Activated T-cell treated with anti-CD3 and anti-CD28 coated beads for 24 hours (primary cell): ENCODE measurements at regions not wholly inside any gene's neighbourhood (a gene's known extent, or its start where the extent isn't known, plus 50 kb on each side); places are given as distances from the start of the nearest gene placed in this dataset.
"Not testable (repeated sequence)": the region's sequence is repeated elsewhere in the genome, so short reads cannot be mapped to it uniquely, and the experiment has no call there.

ENCODE experiments used
- DNase-seq: peaks from one replicate; pipeline ENCODE4 v3.0.0-alpha.2; 2020; ENCODE audit warnings: low read depth

- no peak for DNase-seq
Measured at GRCh38 chr2:118611691-118612090, 235.8 kb downstream of the EN1 start.

DNA sequence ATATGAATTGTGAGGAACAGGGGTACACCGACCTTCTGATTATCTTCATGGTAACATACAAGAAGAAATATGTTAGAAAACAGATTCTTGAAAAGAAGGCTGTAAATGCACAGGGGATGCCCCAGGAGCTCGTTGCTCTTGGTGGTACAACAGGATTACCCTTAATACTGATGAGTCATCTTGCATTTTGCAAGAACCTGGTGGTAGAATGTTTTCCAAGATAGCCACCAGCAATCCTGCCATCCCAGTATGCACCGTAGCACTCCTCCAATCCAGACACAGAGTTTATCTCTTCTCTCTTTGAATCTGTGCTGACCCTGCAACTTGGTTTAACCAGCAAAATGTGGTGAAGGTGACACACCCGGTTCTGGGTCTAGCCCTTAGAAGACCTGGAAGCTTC, 238.3 kb downstream of the EN1 start:
- DNase-seq, result no peak

GRCh38 chr2:118607641-118608040, 239.8 kb downstream of the EN1 start:
- no peak for DNase-seq

DNA sequence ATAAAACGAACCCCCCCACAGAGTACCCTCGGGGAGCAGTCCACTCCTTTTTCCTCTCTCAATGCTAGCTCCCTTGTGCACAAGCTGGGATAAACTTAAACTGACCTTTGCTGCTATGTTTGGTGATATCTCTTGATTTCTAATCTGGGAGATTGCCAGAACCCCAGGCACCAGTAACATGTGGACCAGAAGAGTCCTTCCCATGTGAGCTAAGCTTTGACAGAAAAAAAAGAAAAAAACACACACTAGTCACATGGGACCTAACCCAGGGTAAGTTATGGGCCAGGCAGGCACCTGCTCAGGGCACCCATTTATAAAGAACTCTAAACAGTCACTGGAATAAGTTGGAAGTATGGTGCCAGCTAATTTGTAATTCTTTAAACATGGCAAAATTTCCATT, 242.6 kb downstream of the EN1 start:
- no peak for DNase-seq

DNA sequence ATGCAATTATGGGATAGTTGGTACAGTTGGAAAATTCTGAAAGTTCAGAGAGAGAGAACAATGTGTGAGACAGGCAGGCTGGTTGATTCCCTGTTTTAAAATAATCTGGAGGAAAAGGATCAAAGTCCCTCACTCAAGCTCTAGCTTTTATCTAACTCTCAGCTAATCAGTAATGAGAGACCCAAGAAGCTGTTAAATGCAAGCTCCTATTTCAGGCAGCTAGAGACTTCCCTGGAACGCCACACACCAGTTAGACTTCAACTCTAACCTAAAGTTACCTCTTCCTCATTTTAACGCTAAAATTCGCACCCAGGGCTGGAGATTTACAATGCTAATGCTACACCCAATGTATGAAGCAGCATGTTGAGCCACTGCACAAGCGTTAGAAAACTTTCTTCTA, 243.1 kb downstream of the EN1 start:
- no peak for DNase-seq

DNA sequence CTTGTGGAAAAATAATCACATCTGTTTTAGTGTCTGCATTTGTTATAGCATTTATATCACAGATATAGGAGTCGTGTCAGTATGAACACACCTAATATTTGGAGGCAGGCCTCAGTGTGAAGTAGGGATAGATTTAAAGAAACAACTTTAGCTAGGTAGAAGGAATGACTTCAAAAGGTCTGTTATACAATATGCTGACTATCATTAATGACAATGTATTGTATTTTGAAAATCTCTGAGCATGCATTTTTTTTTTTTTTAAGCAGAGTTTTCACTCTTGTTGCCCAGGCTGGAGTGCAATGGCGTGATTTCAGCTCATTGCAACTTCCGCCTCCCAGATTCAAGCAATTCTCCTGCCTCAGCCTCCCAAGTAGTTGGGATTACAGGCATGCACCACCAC, 248.3 kb downstream of the EN1 start:
- DNase-seq, result no peak

GRCh38 chr2:118596620-118597019, 250.8 kb downstream of the EN1 start:
- DNase-seq, result no peak

GRCh38 chr2:118593257-118593656, 254.2 kb downstream of the EN1 start:
- no peak for DNase-seq

- no peak for DNase-seq
Measured at GRCh38 chr2:118591223-118591622, 256.2 kb downstream of the EN1 start.

GRCh38 chr2:118589721-118590120, 257.7 kb downstream of the EN1 start:
- DNase-seq, result no peak

DNA sequence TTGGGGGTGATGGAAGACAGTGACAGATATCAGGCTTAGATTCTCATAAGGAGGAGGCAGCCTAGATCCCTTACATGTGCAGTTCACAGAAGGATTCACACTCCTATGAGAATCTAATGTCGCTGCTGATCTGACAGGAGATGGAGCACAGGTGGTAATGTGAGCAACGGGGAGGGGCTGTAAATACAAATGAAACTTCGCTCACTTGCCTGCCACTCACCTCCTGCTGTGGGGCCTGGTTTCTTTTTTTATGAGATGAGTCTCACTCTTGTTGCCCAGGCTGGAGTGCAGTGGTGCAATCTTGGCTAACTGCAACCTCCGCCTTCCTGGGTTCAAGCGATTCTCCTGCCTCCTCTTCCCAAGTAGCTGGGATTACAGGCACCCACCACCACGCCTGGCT, 258.6 kb downstream of the EN1 start:
- DNase-seq, result no peak

GRCh38 chr2:118586312-118586711, 261.1 kb downstream of the EN1 start:
- DNase-seq, result no peak

DNA sequence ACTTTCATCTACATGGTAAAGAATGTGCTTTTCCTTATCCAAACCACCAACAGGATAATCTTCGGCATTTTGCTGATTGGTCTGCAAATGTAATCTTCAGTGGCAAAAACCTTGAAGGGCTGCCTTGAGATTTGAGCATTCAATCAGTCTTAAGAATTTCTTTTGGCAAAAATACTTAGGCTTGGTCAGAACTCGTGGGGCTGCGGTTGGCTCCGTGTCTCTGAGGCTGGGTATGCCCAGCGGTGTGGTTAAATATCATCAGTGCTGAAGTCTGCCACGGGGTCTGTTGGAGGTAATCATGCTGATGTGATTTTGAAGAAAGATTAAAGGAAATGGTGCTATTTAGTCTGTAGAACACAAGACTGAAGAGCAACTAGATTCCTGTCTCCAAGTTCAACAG, 262.6 kb downstream of the EN1 start:
- no peak for DNase-seq

DNA sequence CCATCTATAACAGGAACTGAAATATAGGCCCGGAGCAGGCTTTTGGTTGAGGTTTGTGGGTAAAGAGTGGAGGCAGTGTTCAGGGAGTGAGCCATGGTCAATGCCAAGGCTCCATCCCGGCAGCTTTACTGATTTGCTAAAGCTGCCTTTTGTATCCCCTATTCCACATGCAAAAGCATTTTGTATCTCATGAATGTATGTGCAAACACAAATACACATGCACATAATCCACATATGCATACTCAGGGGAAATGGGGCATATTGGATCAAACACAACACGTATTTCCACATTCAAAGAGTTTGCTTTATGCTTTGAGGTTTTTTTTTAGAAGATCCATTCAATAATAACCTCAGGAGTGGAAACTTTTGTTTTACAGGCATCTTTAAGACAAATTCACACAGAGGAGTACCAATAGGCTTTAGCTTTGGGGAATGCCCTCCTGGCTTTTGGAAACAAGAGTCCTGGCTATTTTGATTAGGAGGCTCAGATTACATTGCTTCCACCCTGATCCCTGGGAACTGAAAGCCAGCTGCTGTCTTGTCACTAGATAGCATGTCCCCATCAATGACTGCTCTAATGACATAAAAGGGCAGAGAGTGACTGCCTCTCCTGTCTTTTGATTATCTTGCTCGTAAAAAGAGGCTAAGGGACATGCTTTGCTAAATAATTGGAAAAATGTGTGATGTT, 263.2 kb downstream of the EN1 start:
- no peak for DNase-seq

DNA sequence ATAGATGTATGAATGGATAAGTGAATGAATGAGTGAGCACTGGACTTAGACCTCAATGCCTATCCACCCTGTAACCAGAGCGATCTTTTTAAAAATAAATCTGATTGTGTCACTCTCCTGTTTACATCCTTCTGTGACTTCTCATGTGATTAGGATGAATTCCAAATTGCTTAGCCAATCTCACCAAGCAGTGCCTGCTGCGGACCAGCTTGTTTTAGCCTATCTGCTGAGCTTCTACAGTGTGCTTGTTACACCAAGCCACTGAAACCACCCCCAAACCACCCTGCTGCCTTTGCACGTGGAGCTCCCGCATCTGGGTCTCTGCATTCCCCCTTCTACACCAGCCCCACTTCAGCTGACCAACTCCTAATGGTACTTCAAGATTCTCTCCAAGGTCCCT, 265.4 kb downstream of the EN1 start:
- no peak for DNase-seq

DNA sequence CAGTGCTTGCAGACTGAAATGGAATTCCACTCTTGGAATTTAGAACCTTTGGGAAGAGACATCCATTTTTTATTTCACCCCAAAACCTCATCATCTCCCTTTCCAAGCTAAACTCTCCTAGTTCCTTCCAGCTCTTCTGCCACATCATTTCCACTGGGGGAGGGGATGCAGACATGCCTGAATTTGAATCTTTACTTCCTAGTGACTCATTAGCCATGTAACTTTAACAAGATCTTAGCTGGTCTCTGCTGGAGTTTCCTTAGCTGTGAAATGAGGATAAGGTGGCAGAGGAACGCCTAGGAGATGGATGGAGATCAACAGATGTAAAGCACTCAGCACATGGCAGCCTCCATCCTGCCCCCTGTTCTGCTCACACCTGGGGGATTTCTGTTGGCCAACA, 266.8 kb downstream of the EN1 start:
- no peak for DNase-seq

DNA sequence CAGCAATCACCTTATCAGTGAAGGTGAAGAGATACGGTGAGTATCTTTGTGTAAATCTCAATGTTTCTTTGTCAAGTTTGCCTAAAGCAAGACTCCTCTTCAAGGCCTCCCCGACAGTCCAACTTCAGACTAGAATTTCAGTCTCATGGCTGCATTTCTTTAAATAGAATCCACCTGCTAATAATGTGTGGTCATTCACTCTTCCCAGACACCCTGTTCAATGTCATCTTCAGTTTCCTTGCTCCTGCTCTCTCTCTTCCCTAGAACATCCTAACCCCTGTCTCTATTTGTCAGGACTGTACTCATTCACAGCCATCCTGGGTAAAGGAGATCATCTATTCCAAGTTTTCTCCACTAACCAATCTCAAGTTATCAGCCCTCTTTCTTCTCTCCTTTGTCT, 267.3 kb downstream of the EN1 start:
- DNase-seq, result no peak

DNA sequence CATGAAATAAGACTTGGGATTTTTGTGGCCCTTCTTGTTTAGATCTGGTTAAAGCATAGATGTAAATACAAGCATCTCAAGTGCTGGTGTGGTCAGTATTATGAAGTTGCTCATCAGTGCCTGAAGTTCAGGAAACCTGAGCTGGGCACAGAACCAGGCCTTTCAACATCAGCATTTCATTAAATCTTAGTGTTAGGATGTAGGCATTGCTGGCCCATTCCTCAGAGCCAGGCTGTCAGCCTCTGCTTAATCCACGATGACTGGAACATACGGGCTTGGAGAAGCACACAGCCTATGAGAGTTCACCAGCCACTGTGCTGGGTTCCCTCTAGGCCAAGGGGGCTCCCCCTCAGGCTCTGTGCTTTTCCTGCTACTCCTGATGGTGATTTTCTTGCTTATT, 270.2 kb downstream of the EN1 start:
- DNase-seq, result no peak

DNA sequence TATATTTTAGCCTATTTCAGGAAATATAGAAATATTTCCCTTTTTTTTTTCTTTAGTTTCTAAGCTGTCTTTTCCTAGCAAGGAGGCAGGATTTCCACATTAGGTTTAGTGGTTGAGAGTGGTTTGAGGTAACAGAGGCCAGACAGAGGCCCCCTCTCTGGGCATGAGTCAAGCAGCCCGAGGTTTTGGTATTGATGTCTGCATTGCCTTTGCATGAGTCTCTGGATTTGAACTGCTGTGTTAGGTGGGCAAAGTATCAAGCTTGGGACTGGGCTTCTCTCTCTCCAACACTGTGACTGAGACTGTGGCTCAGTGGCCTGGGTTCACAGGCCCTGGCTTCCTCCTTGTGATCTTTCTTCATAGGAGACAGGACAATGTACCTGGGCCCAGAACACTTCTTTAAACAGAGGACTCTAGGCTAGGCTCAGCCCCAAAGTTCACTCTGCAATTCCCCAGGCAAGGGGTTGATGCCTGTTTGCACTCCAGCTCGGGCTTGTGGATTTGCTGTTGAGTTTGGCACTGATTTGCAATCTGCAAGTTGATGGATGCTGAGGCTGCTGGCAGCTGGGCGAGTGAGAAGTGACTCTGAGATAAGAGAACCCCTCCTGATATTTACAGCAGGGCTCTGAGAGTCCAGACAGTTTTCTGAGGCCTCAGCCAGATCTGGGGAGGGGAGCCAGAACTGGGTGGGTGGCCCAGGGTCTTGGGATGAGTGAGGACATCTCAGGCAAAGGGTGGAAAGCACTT, 271.2 kb downstream of the EN1 start:
- DNase-seq, result no peak

DNA sequence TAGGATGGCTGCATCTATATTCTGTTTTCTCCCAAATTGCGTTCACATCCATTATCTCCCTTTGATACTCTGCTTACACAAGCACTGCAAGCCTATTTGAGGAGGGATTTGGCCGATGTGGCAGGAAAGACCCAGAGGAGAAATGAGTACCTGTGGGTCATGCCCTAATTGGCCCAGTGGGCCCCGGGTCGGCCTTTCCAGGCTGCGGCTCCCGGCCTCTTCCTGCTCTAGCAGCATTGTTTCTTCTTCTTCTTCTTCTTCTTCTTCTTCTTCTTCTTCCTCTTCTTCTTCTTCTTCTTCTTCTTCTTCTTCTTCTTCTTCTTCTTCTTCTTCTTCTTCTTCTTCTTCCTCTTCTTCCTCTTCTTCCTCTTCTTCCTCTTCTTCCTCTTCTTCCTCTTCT, 275.1 kb downstream of the EN1 start:
- DNase-seq, result not testable (repeated sequence)

DNA sequence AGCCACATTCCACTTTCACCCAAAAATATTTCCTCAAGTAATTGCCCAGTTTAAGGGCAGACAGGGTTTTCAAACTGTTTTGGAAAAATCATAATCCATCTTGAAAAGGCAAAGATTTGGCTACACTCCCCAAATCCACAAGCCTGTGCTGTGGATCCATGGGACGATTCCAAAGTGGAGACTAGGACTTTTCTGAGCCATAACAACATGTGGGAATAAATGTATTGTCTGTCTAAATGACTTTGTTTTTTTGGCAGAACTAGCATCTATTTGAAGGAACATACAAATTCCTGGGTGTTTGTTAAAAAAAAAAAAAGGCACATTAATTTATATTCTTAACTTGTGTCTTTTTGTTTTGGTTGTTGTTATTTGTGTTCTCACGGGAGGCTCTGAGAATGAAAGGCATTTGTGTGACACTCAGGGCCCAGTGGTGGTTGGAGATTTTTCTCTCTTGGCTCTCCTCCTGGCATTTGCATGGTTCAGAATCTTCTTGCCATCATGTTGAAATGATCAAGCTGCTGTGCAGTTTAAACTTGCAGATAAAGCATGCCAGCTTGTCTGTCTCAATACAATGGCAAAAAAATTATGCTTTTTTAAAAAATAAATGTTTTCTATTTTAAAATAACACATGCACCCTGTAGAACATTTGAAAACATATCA, 277.4 kb downstream of the EN1 start:
- no peak for DNase-seq

- no peak for DNase-seq
Measured at GRCh38 chr2:118568700-118569099, 278.7 kb downstream of the EN1 start.

GRCh38 chr2:118565786-118566540, 281.5 kb downstream of the EN1 start:
- no peak for DNase-seq
